ENCODE measurements at regions not wholly inside any gene's neighbourhood (a gene's known extent, or its start where the extent isn't known, plus 50 kb on each side); places are given as distances from the start of the nearest gene placed in this dataset.

DNA sequence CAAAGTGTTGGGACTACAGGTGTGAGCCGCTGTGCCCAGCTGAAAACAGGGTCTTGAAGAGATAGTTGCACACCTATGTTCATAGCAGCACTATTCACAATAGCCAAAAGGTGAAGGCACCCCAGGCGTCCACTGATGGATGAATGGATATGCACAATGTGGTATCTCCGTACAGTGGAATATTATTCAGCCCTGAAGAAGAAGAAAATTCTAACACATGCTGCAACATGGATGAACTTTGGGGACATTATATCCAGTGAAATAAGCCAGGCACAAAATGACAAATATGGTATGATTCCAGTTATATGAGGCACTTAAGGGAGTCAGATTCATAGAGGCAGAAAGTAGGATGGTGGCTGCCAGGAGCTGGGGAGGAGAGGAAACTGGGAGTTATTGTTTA, 137.6 kb upstream of the WNT4 start:
- H3K4me3 Mint-ChIP-seq, result no peak overlapping the region

DNA sequence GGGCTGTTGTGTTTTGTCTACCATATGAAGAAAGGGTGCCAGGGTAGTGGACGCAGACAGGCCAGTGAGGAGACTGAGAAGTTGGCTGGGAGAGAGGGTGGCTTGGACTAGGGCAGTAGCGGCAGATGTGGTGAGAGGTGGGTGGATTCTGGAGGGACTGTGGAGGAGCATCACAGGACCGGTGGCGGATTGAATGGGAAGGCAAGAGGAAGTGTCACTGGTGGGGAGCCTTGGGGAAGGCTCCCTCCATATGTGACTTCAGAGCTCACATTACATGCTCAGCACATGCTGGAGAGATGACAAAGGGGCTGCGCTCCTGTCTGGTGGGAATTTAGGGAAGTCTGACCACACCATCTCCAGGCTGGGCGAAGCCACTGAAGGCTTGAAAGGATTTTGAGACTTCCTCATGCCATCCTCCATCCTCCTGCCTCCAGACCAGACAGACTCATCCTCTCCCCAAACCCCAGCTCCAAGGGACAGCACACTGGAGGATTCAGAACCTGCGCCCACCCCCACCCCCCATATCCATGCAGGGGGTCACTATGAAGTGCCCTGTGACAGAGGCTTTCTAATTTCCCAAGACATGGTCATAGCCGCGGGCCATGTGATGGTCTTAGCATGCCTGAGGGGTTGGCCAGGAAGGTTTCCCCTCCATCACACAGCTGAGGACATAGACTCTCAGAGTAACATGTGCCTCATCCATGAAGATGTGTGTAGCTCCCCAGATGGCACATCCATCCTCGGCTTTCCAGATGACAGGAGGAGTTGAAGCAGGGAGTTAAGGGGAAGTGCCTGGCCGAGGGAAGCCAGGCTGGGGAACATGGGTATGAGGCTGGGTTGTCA, 138.8 kb upstream of the WNT4 start:
- DNase-seq (ENCODE audit: extremely low spot score, unreplicated experiment), result peak; percentile 52
- peaks cover 5% of the 10 kb centered on the region for H3K9me3 Mint-ChIP-seq

More for the DNA sequence above, 137.6 kb upstream of the WNT4 start:
- H3K4me1 Mint-ChIP-seq (ENCODE audit: unreplicated experiment), result peaks cover 8% of the 10 kb centered on the region
- TF ChIP-seq, protein P1, sequence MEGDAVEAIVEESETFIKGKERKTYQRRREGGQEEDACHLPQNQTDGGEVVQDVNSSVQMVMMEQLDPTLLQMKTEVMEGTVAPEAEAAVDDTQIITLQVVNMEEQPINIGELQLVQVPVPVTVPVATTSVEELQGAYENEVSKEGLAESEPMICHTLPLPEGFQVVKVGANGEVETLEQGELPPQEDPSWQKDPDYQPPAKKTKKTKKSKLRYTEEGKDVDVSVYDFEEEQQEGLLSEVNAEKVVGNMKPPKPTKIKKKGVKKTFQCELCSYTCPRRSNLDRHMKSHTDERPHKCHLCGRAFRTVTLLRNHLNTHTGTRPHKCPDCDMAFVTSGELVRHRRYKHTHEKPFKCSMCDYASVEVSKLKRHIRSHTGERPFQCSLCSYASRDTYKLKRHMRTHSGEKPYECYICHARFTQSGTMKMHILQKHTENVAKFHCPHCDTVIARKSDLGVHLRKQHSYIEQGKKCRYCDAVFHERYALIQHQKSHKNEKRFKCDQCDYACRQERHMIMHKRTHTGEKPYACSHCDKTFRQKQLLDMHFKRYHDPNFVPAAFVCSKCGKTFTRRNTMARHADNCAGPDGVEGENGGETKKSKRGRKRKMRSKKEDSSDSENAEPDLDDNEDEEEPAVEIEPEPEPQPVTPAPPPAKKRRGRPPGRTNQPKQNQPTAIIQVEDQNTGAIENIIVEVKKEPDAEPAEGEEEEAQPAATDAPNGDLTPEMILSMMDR (conservative IDR thresholded peaks at IDR 0.05), result no peak
- H3K27me3 Mint-ChIP-seq, result peaks cover 3% of the 10 kb centered on the region
- H3K9me3 Mint-ChIP-seq, result peaks cover 5% of the 10 kb centered on the region
- no peak overlapping the region for H3K27ac Mint-ChIP-seq
- no peak for DNase-seq (ENCODE audit: extremely low spot score, unreplicated experiment)
- H3K36me3 Mint-ChIP-seq, result peaks cover 4% of the 10 kb centered on the region

DNA sequence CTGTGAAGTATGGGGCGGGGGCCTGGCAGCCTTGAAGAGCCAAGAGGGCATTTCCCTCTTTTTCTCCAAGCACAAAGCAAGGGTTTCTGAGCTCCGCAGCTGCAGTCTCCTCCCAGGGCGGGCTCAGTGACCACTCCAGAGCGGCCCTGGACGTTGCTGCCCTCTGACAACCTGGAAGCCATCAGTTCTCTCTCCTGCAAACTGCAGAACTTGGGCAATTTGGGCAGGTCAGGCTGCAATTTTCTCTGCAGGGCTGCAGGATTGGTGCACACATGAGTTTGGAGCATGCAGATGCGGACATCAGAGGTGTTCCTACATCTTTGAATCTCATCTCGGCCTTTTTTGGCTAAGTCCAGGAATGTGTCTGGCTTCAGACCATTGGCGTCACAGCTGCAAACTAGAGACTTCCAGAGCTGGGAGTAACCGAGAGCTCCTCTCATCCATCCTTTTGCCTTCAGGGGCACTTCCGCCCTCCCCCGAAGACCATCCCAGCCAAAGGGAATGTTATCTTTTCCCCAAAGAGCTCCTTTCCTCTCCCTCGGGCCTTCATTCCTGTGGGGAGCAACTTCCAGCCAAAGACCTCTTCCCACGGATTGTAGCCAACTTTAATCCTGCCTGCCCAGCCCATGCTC, 139.6 kb upstream of the WNT4 start:
- peaks cover 5% of the 10 kb centered on the region for H3K9me3 Mint-ChIP-seq

More for the DNA sequence above, 138.8 kb upstream of the WNT4 start:
- H3K4me1 Mint-ChIP-seq (ENCODE audit: unreplicated experiment), result peaks cover 8% of the 10 kb centered on the region
- peaks cover 3% of the 10 kb centered on the region for H3K27me3 Mint-ChIP-seq
- H3K4me3 Mint-ChIP-seq, result no peak overlapping the region
- TF ChIP-seq, protein P1 (conservative IDR thresholded peaks at IDR 0.05), result no peak
- peak overlapping the region; percentile 13 for H3K27ac Mint-ChIP-seq
- peaks cover 4% of the 10 kb centered on the region for H3K36me3 Mint-ChIP-seq

GRCh38 chr1:22283596-22283995, 140.7 kb upstream of the WNT4 start:
- peaks cover 3% of the 10 kb centered on the region for H3K27me3 Mint-ChIP-seq
- TF ChIP-seq, protein P1 (conservative IDR thresholded peaks at IDR 0.05), result no peak
- no peak overlapping the region for H3K27ac Mint-ChIP-seq
- H3K4me3 Mint-ChIP-seq, result no peak overlapping the region
- DNase-seq (ENCODE audit: extremely low spot score, unreplicated experiment), result peak; percentile 29
- H3K9me3 Mint-ChIP-seq, result peaks cover 5% of the 10 kb centered on the region
- peaks cover 4% of the 10 kb centered on the region for H3K36me3 Mint-ChIP-seq
- H3K4me1 Mint-ChIP-seq (ENCODE audit: unreplicated experiment), result peaks cover 8% of the 10 kb centered on the region

More for the DNA sequence above, 139.6 kb upstream of the WNT4 start:
- H3K4me3 Mint-ChIP-seq, result no peak overlapping the region
- H3K27ac Mint-ChIP-seq, result no peak overlapping the region
- peak; percentile 58 for DNase-seq (ENCODE audit: extremely low spot score, unreplicated experiment)
- peaks cover 4% of the 10 kb centered on the region for H3K36me3 Mint-ChIP-seq
- H3K27me3 Mint-ChIP-seq, result peaks cover 3% of the 10 kb centered on the region
- TF ChIP-seq, protein P1 (conservative IDR thresholded peaks at IDR 0.05), result no peak
- peaks cover 8% of the 10 kb centered on the region for H3K4me1 Mint-ChIP-seq (ENCODE audit: unreplicated experiment)

- Mint-ChIP-seq H3K4me1 (ENCODE audit: unreplicated experiment) (peaks cover 8% of the 10 kb centered on the region), H3K27ac (no peak overlapping the region), H3K9me3 (peaks cover 5% of the 10 kb centered on the region), H3K4me3 (no peak overlapping the region), H3K36me3 (peaks cover 4% of the 10 kb centered on the region), H3K27me3 (peaks cover 3% of the 10 kb centered on the region)
- TF ChIP-seq, protein P1 (conservative IDR thresholded peaks at IDR 0.05), result no peak
- no peak for DNase-seq (ENCODE audit: extremely low spot score, unreplicated experiment)
These were observed 141.3 kb upstream of the WNT4 start for GRCh38 chr1:22284236-22284635.
